GM12865 (cell line): ENCODE measurements at regions not wholly inside any gene's neighbourhood (a gene's known extent, or its start where the extent isn't known, plus 50 kb on each side); places are given as distances from the start of the nearest gene placed in this dataset.

ENCODE experiments used
- DNase-seq: peaks from one replicate; pipeline ENCODE4 v3.0.0; 2010; ENCODE audit warnings: low read depth
- H3K4me3 ChIP-seq: 2 replicates; pipeline ENCODE4 v1.5.1; 2011; ENCODE audit warnings: mild to moderate bottlenecking, low read depth, low read length, control low read depth
- CTCF ChIP-seq: IDR thresholded peaks from 2 replicates; pipeline ENCODE4 v1.5.1; 2011; ENCODE audit warnings: low read length, control low read depth, low read depth, inconsistent platforms; ENCODE audit not compliant: insufficient read depth; ENCODE audit errors: missing control alignments

GRCh38 chr11:90318651-90319050 lies 95.8 kb upstream of the CHORDC1 start:
- TF ChIP-seq CTCF = no peak
- no peak for DNase-seq

GRCh38 chr11:90310210-90310609 lies 87.4 kb upstream of the CHORDC1 start:
- no peak for TF ChIP-seq CTCF
- DNase-seq = no peak
- no peak overlapping the region for H3K4me3 ChIP-seq

More at GRCh38 chr11:90318651-90319050, 95.8 kb upstream of the CHORDC1 start:
- no peak overlapping the region for H3K4me3 ChIP-seq

- TF ChIP-seq CTCF = no peak
- no peak for DNase-seq
- no peak overlapping the region for H3K4me3 ChIP-seq
Observed at GRCh38 chr11:90309693-90310092, 86.8 kb upstream of the CHORDC1 start.

- no peak for TF ChIP-seq CTCF
- no peak for DNase-seq
- H3K4me3 ChIP-seq = no peak overlapping the region
Observed at GRCh38 chr11:90294526-90294925, 71.7 kb upstream of the CHORDC1 start.

GRCh38 chr11:90294091-90294490 lies 71.2 kb upstream of the CHORDC1 start:
- no peak for DNase-seq

GRCh38 chr11:90288212-90288821 lies 65.5 kb upstream of the CHORDC1 start:
- peak; percentile 23 for DNase-seq
- peak; percentile 34 for TF ChIP-seq CTCF
- no peak overlapping the region for H3K4me3 ChIP-seq

More at GRCh38 chr11:90294091-90294490, 71.2 kb upstream of the CHORDC1 start:
- H3K4me3 ChIP-seq = no peak overlapping the region
- no peak for TF ChIP-seq CTCF

- H3K4me3 ChIP-seq = no peak overlapping the region
- no peak for TF ChIP-seq CTCF
- DNase-seq = no peak
Observed at GRCh38 chr11:90286640-90287039, 63.8 kb upstream of the CHORDC1 start.
